ENCODE measurements at regions not wholly inside any gene's neighbourhood (a gene's known extent, or its start where the extent isn't known, plus 50 kb on each side); places are given as distances from the start of the nearest gene placed in this dataset.
"Not testable (repeated sequence)": the region's sequence is repeated elsewhere in the genome, so short reads cannot be mapped to it uniquely, and the experiment has no call there.

GRCh38 chr13:99078017-99078771, 100.3 kb upstream of the DOCK9 start:
- DNase-seq = no peak

GRCh38 chr13:99080131-99080530, 102.3 kb upstream of the DOCK9 start:
- no peak for DNase-seq

GRCh38 chr13:99083981-99084380, 106.1 kb upstream of the DOCK9 start:
- DNase-seq = no peak

GRCh38 chr13:99085139-99085807, 107.4 kb upstream of the DOCK9 start:
- no peak for DNase-seq

- DNase-seq = no peak
Observed at GRCh38 chr13:99085808-99086266, 108.0 kb upstream of the DOCK9 start.

GRCh38 chr13:99086267-99087097, 108.6 kb upstream of the DOCK9 start:
- DNase-seq = peak; percentile 42

GRCh38 chr13:99087098-99087953, 109.5 kb upstream of the DOCK9 start:
- peak; percentile 76 for DNase-seq

GRCh38 chr13:99087954-99088491, 110.2 kb upstream of the DOCK9 start:
- no peak for DNase-seq

- DNase-seq = no peak
Observed at GRCh38 chr13:99093997-99094396, 106.7 kb upstream of the UBAC2 start.

- DNase-seq = not testable (repeated sequence)
Observed at GRCh38 chr13:99101831-99102230, 98.8 kb upstream of the UBAC2 start.

GRCh38 chr13:99103536-99103935, 97.1 kb upstream of the UBAC2 start:
- DNase-seq = peak; percentile 39

- DNase-seq = no peak
Observed at GRCh38 chr13:99104396-99104795, 96.3 kb upstream of the UBAC2 start.

GRCh38 chr13:99105160-99105559, 95.5 kb upstream of the UBAC2 start:
- no peak for DNase-seq

- DNase-seq = no peak
Observed at GRCh38 chr13:99113351-99113750, 87.3 kb upstream of the UBAC2 start.

- DNase-seq = no peak
Observed at GRCh38 chr13:99118179-99118578, 82.5 kb upstream of the UBAC2 start.

GRCh38 chr13:99119656-99120055, 81.0 kb upstream of the UBAC2 start:
- no peak for DNase-seq

GRCh38 chr13:99120751-99121150, 79.9 kb upstream of the UBAC2 start:
- no peak for DNase-seq

- DNase-seq = no peak
Observed at GRCh38 chr13:99122171-99122570, 78.5 kb upstream of the UBAC2 start.

- peak; percentile 53 for DNase-seq
Observed at GRCh38 chr13:99123101-99124045, 77.3 kb upstream of the UBAC2 start.

GRCh38 chr13:99124046-99124400, 76.6 kb upstream of the UBAC2 start:
- DNase-seq = no peak

GRCh38 chr13:99124794-99125316, 75.8 kb upstream of the UBAC2 start:
- DNase-seq = peak; percentile 81

Data from fibroblast of skin of right quadriceps (primary cell).